COLO668 (cell line): ENCODE measurements at regions not wholly inside any gene's neighbourhood (a gene's known extent, or its start where the extent isn't known, plus 50 kb on each side); places are given as distances from the start of the nearest gene placed in this dataset.

ENCODE experiments used
- DNase-seq: peaks from one replicate; lab custom pipeline; 2025; ENCODE audit not compliant: unreplicated experiment; lab: John Stamatoyannopoulos, UW

DNA sequence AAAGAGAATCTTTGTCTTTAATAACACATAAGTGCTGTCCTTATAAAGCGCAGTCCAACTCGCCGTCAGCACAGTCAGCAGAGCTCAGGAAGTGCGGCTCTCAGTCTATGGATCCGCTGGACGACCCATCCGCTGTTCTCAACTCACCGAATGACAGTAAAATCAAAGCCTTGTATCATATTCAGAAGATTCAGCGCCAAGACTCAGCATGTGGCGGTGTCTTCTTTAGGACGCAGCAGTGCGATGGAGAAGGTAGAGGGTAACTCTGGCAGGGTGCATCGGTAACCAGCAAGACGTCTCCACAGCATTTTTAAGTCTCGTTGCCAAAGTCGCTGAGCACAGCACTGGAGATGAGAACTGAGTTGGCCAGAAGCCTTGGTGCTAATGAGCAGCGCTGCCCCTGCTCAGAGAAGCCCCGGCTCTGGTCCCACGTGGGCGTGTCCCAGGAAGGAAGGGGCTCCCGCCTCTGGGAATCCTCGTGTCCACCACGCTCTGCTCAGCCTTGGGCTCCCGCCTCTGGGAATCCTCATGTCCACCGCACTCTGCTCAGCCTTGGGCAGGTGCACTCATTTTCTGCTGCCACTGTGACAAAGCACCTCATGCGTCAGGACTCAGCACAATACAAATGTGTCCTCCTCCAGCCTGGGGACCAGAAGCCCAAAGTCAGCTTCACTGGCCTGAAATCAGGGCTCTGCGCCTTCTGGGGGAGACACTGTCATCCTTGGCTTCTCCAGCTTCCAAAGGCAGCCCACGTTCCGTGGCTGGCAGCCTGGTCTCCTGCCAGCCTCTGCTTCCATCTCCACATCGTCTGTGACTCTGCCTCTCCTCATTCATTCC is 238.0 kb upstream of the SALL3 start:
- DNase-seq, result no peak

DNA sequence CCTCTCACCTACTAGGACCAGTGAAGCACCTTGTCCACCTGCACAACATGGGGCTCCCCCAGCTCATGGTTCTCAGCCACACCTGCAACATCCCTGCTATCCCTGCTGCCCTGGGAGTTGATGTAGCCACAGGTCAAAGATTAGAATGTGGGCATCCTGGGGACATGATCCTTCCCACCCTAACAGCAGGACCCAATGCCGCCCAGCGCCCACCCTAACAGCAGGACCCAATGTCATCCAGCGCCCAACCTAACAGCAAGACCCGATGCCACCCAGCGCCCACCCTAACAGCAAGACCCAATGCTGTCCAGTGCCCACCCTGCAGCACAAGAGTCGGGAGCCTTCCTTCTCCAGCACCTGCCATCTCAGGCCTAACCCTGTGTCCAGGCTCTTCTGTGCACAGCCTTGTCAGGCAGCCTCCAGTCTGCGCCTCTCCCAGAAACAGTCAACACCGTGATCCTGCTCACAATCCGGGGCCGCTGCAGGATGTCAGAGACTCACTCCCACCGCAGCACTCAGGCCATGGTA is 237.3 kb upstream of the SALL3 start:
- DNase-seq, result no peak

- DNase-seq, result no peak
These were observed 236.5 kb upstream of the SALL3 start for GRCh38 chr18:78743078-78743477.

GRCh38 chr18:78751664-78752063 is 228.0 kb upstream of the SALL3 start:
- no peak for DNase-seq

GRCh38 chr18:78753240-78753639 is 226.4 kb upstream of the SALL3 start:
- DNase-seq, result no peak

DNA sequence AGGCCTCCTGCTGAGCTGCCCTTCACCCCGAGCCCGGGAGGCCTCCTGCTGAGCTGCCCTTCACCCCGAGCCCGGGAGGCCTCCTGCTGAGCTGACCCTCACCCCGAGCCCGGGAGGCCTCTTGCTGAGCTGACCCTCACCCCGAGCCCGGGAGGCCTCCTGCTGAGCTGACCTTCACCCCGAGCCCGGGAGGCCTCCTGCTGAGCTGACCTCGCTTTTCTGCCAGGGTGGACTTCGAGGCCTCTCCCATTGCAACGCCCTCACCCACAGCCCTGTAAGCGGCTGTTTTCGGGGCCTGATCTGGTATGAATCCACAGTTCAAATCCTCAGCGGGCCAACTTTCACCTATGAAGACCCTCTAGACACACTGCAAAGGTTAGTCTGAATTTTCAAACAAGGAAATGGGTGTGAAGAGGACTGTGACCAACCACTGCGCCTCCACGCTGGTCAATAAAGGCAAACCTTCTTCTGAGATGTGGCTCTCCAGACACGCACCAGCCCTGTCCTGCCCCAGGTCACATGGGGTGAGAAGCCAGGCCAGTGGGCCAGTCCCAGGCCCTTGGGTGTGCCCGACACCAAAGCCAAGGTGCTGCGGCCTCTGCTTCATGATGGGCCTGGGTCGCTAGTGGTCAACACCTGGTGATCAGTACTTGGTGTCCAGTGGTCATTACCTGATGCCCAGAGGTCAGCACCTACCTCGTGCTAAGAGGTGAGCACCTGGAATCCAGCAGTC is 225.1 kb upstream of the SALL3 start:
- DNase-seq, result no peak

DNA sequence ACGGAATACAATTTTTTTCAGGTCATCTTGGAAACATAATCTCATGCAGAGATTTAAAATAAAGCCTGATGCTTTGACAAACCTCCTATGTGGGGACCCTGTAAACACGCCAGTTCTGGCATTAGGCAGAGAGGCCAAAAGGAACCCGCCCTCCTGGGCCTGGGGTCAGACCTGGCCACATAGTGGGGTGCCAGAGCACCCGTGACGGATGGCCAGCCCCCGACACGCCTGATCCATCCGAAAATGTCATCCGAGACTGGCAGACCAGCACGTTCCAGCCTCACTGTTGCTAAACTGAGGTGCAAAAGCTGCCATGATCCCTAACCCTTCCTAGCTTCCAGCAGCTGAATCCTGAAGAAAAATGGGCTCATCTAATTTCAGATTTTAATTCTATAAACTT is 222.6 kb upstream of the SALL3 start:
- no peak for DNase-seq

GRCh38 chr18:78758496-78758895 is 221.1 kb upstream of the SALL3 start:
- DNase-seq, result no peak

DNA sequence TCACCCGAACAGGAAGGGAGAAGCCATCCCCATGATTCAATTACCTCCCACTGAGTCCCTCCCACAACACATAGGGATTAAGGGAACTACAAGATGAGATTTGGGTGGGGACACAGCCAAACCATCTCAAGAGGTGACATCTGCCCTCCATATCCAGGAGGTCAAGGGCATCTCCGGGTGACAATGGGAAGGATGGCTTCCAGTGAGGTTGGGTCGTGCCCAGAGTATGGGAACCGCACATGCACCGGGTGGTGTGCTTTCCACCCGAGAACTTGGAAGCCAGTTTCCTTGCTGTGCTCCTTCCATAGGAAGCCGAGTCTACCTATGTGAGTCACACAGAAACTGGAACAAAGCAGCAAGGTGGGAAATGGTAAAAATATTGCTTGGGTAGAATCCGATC is 216.9 kb upstream of the SALL3 start:
- no peak for DNase-seq

- DNase-seq, result no peak
These were observed 215.1 kb upstream of the SALL3 start for GRCh38 chr18:78764544-78764943.

GRCh38 chr18:78765142-78765541 is 214.5 kb upstream of the SALL3 start:
- no peak for DNase-seq

DNA sequence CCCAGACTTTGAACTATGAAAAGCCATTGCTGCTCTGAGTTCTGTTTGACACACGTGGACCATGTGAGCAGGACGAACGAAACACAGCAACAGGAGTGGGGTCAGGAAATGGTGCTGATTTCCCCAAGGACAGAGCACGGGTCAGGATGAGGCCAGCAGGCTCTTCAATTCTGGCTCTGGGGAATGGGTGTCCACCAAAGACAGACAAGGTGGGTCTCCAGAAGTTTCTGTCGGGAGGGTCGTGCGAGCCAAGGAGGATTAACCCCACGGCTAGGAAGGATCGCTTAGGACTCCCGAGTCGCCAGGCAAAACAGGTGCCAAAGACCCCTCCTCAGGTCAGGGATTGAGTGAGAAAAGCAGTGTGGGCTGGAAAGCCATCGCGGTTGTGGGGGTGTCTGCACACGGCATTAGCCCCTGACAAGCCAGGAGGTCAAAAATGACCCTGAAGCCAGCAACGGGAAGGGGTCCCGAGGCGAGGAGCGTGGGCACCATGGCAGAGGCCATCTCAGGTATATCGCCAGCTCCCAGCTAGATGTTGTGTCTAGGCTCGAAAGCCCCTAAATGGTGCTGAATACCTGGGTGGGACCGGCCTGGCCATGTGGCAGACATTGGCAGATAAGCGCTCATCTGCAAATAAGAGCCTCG is 213.9 kb upstream of the SALL3 start:
- no peak for DNase-seq

DNA sequence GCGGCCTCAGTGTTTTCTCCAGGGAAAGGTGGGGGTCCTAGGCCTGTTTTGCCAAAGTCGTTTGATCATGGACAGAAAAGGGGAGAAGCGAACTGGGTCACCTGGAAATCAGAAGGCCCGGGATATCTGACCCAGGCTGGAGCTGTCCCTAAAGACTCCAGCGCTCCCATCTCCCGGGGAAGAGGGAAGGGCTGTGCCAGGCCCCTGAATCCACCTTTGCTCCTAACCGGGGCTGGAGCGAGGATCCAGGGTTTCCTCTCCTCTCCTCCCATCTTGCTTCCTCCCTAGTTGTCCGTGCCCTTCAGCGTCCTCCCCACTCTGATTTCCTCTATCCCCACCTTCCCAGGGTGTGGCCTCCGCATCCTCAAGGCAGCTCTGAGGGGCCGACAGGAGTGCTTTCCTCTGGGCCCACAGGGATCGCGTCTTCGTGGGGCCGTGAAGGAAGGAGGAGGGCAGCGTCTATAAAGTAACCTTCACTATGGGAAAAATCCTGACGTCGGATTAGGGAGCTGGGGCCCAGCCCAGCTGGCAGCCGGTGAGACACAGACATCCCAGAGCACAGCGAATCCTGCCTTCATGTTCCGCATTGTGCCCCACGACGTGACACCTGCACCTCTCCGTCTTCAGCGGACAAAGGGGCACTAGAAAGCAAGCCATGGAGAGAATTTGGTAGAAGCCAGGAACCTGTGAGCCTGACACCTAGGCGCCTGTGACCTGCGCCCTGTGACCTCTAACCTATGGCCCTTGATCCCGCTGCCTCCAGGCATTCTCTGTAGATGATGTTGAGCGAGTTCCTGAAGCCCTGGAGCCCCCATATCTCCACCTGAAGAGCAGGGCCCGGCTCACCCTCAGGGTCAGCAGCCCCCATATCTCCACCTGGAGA is 212.7 kb upstream of the SALL3 start:
- DNase-seq, result no peak

DNA sequence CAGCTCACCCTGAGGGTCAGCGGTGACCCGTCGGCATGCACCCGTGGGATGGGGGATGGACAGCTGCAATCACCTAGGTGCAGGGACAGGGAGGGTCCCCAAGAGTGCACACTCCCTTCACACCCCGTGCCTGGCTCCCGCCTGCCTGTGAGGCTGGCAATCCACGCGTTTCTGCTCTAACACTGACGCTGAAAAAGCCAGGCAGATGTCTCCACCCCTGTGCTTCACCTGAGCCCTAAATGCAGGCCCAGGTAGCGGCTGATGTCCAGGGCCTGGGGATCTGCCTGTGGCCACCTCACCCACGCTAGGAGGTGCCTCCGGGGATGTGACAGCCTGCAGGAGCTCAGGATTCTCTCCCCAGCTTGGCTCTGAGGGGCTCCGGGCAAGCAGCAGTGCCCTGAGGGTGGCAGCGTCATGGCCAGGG is 212.0 kb upstream of the SALL3 start:
- no peak for DNase-seq

- DNase-seq, result peak; percentile 41
These were observed 211.4 kb upstream of the SALL3 start for GRCh38 chr18:78768221-78768620.

DNA sequence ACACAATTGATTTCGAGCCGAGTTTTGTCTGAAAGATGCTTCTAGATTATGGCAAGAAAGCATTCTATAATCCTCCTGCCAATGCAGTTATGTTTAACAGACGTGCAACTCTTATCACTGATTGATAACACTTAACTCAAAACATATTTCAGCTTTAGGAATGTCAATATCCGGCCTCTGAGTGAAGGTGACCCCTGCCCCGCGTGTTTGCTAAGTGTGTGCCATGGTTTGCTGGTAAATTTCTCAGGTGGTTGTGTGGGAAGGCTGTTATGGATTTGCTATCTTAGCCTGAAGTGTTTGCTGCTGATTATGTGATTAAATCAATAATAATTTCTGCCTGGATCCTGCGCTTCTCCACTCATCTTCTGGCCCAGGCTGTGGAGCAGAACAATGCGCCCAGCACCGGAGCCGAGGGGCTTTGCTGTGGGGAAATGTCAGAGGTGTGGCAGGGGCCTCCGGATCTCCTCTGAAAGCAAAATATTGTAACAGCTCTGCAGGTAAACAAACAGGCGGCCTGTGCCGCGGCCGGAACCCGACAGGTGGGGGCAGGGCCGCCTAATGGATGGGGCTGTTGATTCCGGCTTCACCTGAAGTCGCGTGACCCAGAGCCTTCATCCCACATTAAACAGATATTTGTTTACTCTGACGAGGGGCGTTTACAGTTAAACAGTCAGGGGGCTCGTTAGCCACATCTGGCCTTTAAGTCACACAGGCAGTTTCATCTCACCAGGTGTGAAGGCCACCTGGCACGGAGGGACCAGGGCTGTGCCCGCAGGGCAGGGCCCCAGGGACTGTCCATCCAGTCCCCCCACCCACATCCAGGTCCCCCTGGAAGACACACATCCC is 210.7 kb upstream of the SALL3 start:
- peak; percentile 94 for DNase-seq

DNA sequence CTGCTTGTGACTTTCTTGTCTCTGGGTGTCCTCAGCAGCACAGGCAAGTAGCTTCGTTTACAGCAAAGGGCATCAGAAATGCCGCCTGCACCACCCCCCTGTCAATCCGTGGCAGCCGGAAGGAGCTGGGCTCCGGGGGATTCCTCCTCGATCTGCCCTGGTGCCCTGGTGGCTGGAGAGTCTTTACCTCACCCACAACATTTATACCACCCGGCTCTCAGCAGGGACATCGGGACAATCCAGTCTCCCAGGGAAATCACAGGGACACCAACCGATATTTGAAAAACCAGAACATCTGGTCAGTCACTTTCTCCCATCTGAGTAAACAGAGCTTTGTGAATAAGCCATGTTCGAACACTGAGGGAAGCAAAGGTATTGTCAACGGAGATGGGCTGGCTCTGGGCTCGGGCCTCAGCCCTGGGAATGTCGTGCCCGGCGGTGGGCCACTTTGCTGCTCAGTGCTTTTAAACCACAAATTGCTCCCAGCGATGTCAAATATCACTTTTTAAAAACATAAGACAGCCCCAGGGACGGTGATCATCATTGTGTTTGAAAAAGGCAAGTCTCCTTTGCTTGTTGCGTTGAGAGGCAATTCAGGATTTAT is 210.0 kb upstream of the SALL3 start:
- peak; percentile 91 for DNase-seq

DNA sequence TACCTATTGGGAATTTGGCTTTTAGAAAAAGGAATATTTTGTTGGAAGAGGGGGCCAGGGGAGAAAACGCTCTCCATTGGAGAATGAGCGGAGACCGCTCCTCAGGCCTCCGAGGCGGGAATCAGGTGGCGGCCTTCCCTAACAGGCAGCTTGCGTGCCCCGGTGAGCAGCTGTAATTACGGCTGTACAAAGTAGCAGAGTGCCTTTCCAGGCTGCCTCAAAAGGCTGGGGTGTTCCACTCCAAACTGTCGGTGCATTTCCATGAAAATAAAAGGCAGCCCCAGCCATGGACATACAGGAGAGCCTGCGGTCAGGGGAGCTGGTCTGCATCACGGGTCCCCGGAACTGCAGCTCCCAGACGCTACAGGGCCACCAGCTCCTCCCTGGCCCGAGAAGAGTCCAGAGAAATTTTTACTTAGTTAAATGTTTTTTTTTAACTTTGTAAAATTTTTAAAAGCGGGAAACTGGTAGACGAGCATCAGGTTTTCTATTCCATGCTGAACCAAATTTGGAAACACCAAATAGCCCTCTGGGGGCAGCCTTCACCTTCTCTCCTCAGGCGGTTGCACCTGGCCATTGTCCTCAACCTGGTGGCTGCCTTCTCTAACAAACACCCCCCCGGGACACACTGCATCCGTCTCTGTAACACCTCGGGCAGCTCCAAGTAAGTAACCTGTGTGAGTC is 209.3 kb upstream of the SALL3 start:
- DNase-seq, result peak; percentile 80

DNA sequence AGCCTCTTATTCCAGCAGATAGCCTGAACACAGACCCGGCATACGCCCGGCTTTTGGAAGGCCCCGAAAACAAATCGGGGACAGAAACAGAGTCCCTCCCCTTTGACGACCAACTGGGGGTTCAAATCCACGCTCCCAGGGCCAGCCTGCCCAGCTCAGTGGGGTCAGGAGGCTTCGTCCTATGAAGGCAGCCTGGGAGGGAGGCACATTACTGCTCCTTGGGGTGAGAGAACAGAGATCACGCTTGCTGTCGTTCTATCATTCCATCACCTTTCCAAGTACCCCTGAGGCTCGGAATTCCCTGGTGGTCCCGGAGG is 208.8 kb upstream of the SALL3 start:
- DNase-seq, result no peak
